GM06990 (cell line): ENCODE measurements at regions not wholly inside any gene's neighbourhood (a gene's known extent, or its start where the extent isn't known, plus 50 kb on each side); places are given as distances from the start of the nearest gene placed in this dataset.
"Not testable (repeated sequence)": the region's sequence is repeated elsewhere in the genome, so short reads cannot be mapped to it uniquely, and the experiment has no call there.

ENCODE experiments used
- DNase-seq: peaks from one replicate; pipeline ENCODE4 v3.0.0-alpha.2; 2011; ENCODE audit not compliant: insufficient read length; ENCODE audit errors: extremely low read depth
- H3K27me3 ChIP-seq: replicated peaks from 2 replicates; pipeline ENCODE4 v1.6.0; 2011; ENCODE audit warnings: low read length; ENCODE audit not compliant: control insufficient read depth, insufficient read depth
- H3K36me3 ChIP-seq: 2 replicates; pipeline ENCODE4 v1.5.1; 2011; ENCODE audit warnings: low read length; ENCODE audit not compliant: control insufficient read depth, insufficient read depth
- H3K4me3 ChIP-seq: replicated peaks from 2 replicates; pipeline ENCODE4 v1.5.1; 2011; ENCODE audit warnings: low read depth, mild to moderate bottlenecking, control low read depth, low read length
- CTCF ChIP-seq: IDR thresholded peaks from 2 replicates; pipeline ENCODE4 v1.5.1; 2011; ENCODE audit warnings: low read length, control low read depth, mild to moderate bottlenecking, inconsistent platforms; ENCODE audit not compliant: insufficient read depth, poor library complexity, severe bottlenecking

GRCh38 chr16:51839727-51840462 lies 688.8 kb upstream of the SALL1 start:
- TF ChIP-seq CTCF = no peak
- Histone ChIP-seq H3K27me3 (no peaks in the 10 kb centered on the region; the same call in 1 of the 2 replicates), H3K36me3 (no peaks in the 10 kb centered on the region), H3K4me3 (no peak overlapping the region)
- DNase-seq = no peak

GRCh38 chr16:51834794-51835193 lies 683.7 kb upstream of the SALL1 start:
- no peaks in the 10 kb centered on the region for H3K36me3 ChIP-seq
- no peak overlapping the region for H3K4me3 ChIP-seq
- H3K27me3 ChIP-seq = no peaks in the 10 kb centered on the region
- no peak for TF ChIP-seq CTCF
- DNase-seq = no peak

GRCh38 chr16:51834133-51834532 lies 683.1 kb upstream of the SALL1 start:
- no peak for TF ChIP-seq CTCF
- Histone ChIP-seq H3K27me3 (no peaks in the 10 kb centered on the region), H3K4me3 (no peak overlapping the region), H3K36me3 (no peaks in the 10 kb centered on the region)
- DNase-seq = no peak

GRCh38 chr16:51831595-51832367 lies 680.7 kb upstream of the SALL1 start:
- no peak for TF ChIP-seq CTCF
- no peak for DNase-seq

GRCh38 chr16:51831034-51831433 lies 680.0 kb upstream of the SALL1 start:
- not testable (repeated sequence) for DNase-seq, H3K4me3 ChIP-seq, H3K27me3 ChIP-seq, H3K36me3 ChIP-seq

More at GRCh38 chr16:51831595-51832367, 680.7 kb upstream of the SALL1 start:
- Histone ChIP-seq H3K4me3 (no peak overlapping the region), H3K27me3 (no peaks in the 10 kb centered on the region), H3K36me3 (no peaks in the 10 kb centered on the region)

- TF ChIP-seq CTCF = no peak
- no peak for DNase-seq
- Histone ChIP-seq H3K27me3 (no peaks in the 10 kb centered on the region), H3K4me3 (no peak overlapping the region), H3K36me3 (no peaks in the 10 kb centered on the region)
Measured at GRCh38 chr16:51825779-51826178, 674.7 kb upstream of the SALL1 start.
